H1 (cell line): ENCODE measurements at regions not wholly inside any gene's neighbourhood (a gene's known extent, or its start where the extent isn't known, plus 50 kb on each side); places are given as distances from the start of the nearest gene placed in this dataset.

Experiments used
- CTCF ChIA-PET: fragments of 300-600 bp; sonication (Branson Sonifier 250); formaldehyde crosslinking; loops from one replicate; lab custom pipeline; 2021; ENCODE audit not compliant: partially characterized antibody; lab: Charles Lee
- POLR2A ChIA-PET: fragments of 300-600 bp; sonication (Branson Sonifier 250); formaldehyde crosslinking; loops from one replicate; lab custom pipeline; 2021; ENCODE audit warnings: inconsistent platforms; ENCODE audit not compliant: partially characterized antibody; lab: Charles Lee
- DNase-seq, 2 experiments: peaks; one replicate each; pipeline versions ENCODE4 v3.0.0 to v3.0.0-alpha.2; 2010 to 2022; ENCODE audit warnings: low spot score in 2 of 2, low read depth in 1 of 2, mixed read lengths in 1 of 2
- FAIRE-seq: peaks from 2 replicates; lab custom pipeline; 2011; peaks lifted over from hg19 to GRCh38; lab: Jason Lieb, UNC
- H2AFZ ChIP-seq: 2 replicates; pipeline ENCODE4 v1.8.1; 2012; ENCODE audit warnings: low read length, inconsistent platforms
- H2AK5ac ChIP-seq: 2 replicates; pipeline ENCODE4 v1.6.1; 2013; ENCODE audit warnings: low read depth, low read length
- H2BK120ac ChIP-seq: replicated peaks from 2 replicates; pipeline ENCODE3; 2013; ENCODE audit warnings: low read depth, low read length, inconsistent platforms
- H2BK12ac ChIP-seq: 2 replicates; pipeline ENCODE4 v1.6.1; 2013; ENCODE audit warnings: low read depth, low read length
- H2BK15ac ChIP-seq: 2 replicates; pipeline ENCODE4 v1.6.1; 2013; ENCODE audit warnings: low read length
- H2BK20ac ChIP-seq: 2 replicates; pipeline ENCODE4 v1.6.1; 2013; ENCODE audit warnings: low read length
- H2BK5ac ChIP-seq: 2 replicates; pipeline ENCODE4 v1.6.1; 2013; ENCODE audit warnings: low read depth, low read length
- H3K14ac ChIP-seq: 2 replicates; pipeline ENCODE4 v1.6.1; 2013; ENCODE audit warnings: inconsistent platforms; ENCODE audit not compliant: insufficient read length
- H3K18ac ChIP-seq: 2 replicates; pipeline ENCODE4 v1.6.1; 2013; ENCODE audit warnings: low read length; ENCODE audit errors: extremely low read depth
- H3K23ac ChIP-seq: 2 replicates; pipeline ENCODE4 v1.6.1; 2013; ENCODE audit warnings: inconsistent platforms; ENCODE audit not compliant: insufficient read length
- H3K23me2 ChIP-seq: 2 replicates; pipeline ENCODE4 v1.6.1; 2013; ENCODE audit warnings: low read depth, low read length
- H3K27ac ChIP-seq: 2 replicates; pipeline ENCODE4 v1.6.1; 2011; ENCODE audit warnings: low read depth, low read length, inconsistent platforms
- H3K27me3 ChIP-seq, 4 experiments: replicated peaks in 1 of 4; 1 replicate in 1 of 4; 2 replicates in 3 of 4; pipeline versions ENCODE4 v1.6.1 to v1.8.1; 2011 to 2013; ENCODE audit warnings: low read length in 3 of 4, mild to moderate bottlenecking in 3 of 4, inconsistent platforms in 2 of 4, mixed read lengths in 2 of 4, moderate library complexity in 1 of 4; ENCODE audit not compliant: control insufficient read depth in 3 of 4, insufficient read depth in 3 of 4; ENCODE audit errors: extremely low read depth in 1 of 4
- H3K36me3 ChIP-seq, 4 experiments: 2 replicates each; pipeline versions ENCODE4 v1.6.1 to v1.8.1; 2011 to 2013; ENCODE audit warnings: mild to moderate bottlenecking in 4 of 4, low read length in 3 of 4, moderate library complexity in 2 of 4, control low read depth in 1 of 4, inconsistent platforms in 1 of 4; ENCODE audit not compliant: insufficient read depth in 4 of 4, control insufficient read depth in 2 of 4
- H3K4ac ChIP-seq: replicated peaks from 2 replicates; pipeline ENCODE3; 2013; ENCODE audit warnings: low read length, low read depth, mixed read lengths, inconsistent platforms; ENCODE audit not compliant: insufficient read length
- H3K4me1 ChIP-seq, 4 experiments: replicated peaks in 1 of 4; 1 replicate in 1 of 4; 2 replicates in 3 of 4; pipeline versions ENCODE4 v1.6.1 to v1.8.1; 2011 to 2013; ENCODE audit warnings: low read length in 3 of 4, inconsistent platforms in 2 of 4, mixed read lengths in 1 of 4; ENCODE audit not compliant: insufficient read depth in 4 of 4, control insufficient read depth in 3 of 4
- H3K4me2 ChIP-seq, 2 experiments: 2 replicates each; pipeline versions ENCODE4 v1.6.1 to v1.8.1; 2011 to 2013; ENCODE audit warnings: low read depth in 2 of 2, low read length in 2 of 2, control low read depth in 1 of 2, inconsistent platforms in 1 of 2, mild to moderate bottlenecking in 1 of 2; ENCODE audit not compliant: insufficient read depth in 1 of 2
- H3K4me3 ChIP-seq, 4 experiments: fragments of 200-600, 300-600 bp in 1 of 4; sonication (generic), shearing (Covaris generic), sonication (Bioruptor Twin) in 1 of 4; 2 replicates each; pipeline versions ENCODE4 v1.5.1 to v1.8.1; 2011 to 2016; ENCODE audit warnings: low read length in 4 of 4, low read depth in 3 of 4, control low read depth in 2 of 4, inconsistent platforms in 2 of 4, mild to moderate bottlenecking in 2 of 4, mixed read lengths in 1 of 4, moderate library complexity in 1 of 4; ENCODE audit not compliant: insufficient read depth in 2 of 4; ENCODE audit errors: extremely low read depth in 1 of 4
- H3K56ac ChIP-seq: replicated peaks from 2 replicates; pipeline ENCODE3; 2013; ENCODE audit warnings: low read depth, mild to moderate bottlenecking, mixed read lengths, low read length, inconsistent platforms; ENCODE audit not compliant: insufficient read length
- H3K79me1 ChIP-seq: 2 replicates; pipeline ENCODE4 v1.6.1; 2013; ENCODE audit warnings: low read depth, low read length, control low read depth
- H3K79me2 ChIP-seq, 2 experiments: 2 replicates each; pipeline versions ENCODE4 v1.6.1 to v1.8.1; 2012 to 2013; ENCODE audit warnings: low read length in 2 of 2, mild to moderate bottlenecking in 2 of 2, inconsistent platforms in 1 of 2; ENCODE audit not compliant: insufficient read depth in 2 of 2, control insufficient read depth in 1 of 2
- H3K9ac ChIP-seq, 4 experiments: replicated peaks in 1 of 4; 1 replicate in 1 of 4; 2 replicates in 3 of 4; pipeline versions ENCODE4 v1.6.1 to v1.8.1; 2011 to 2013; ENCODE audit warnings: low read depth in 3 of 4, low read length in 3 of 4, control low read depth in 2 of 4, mild to moderate bottlenecking in 2 of 4, moderate library complexity in 2 of 4, inconsistent platforms in 1 of 4; ENCODE audit errors: extremely low read depth in 1 of 4
- H3K9me3 ChIP-seq, 2 experiments: 2 replicates each; pipeline versions ENCODE4 v1.6.1 to v1.8.1; 2012 to 2013; ENCODE audit warnings: mild to moderate bottlenecking in 2 of 2, moderate library complexity in 2 of 2, control low read depth in 1 of 2, inconsistent platforms in 1 of 2, low read depth in 1 of 2, low read length in 1 of 2, mixed read lengths in 1 of 2; ENCODE audit not compliant: insufficient read depth in 2 of 2
- H4K20me1 ChIP-seq, 2 experiments: replicated peaks in 1 of 2; 2 replicates each; pipeline versions ENCODE3 to v1.8.1; 2011 to 2013; ENCODE audit warnings: inconsistent platforms in 2 of 2, low read length in 2 of 2, mild to moderate bottlenecking in 1 of 2; ENCODE audit not compliant: insufficient read depth in 2 of 2, control insufficient read depth in 1 of 2
- H4K5ac ChIP-seq: 2 replicates; pipeline ENCODE4 v1.6.1; 2013; ENCODE audit warnings: low read length, low read depth, mixed read lengths, inconsistent platforms; ENCODE audit not compliant: insufficient read length
- H4K8ac ChIP-seq: 2 replicates; pipeline ENCODE4 v1.8.0; 2013; ENCODE audit warnings: mild to moderate bottlenecking, moderate library complexity, low read length, inconsistent platforms; ENCODE audit not compliant: insufficient read depth; ENCODE audit errors: extremely low read depth
- H4K91ac ChIP-seq: replicated peaks from 2 replicates; pipeline ENCODE3; 2013; ENCODE audit warnings: low read length, mixed read lengths, inconsistent platforms; ENCODE audit not compliant: insufficient read length
- BACH1 ChIP-seq: IDR thresholded peaks from 2 replicates; pipeline ENCODE4 v1.6.1; 2012; ENCODE audit warnings: low read length, improper control_type of control experiment
- BRCA1 ChIP-seq: IDR thresholded peaks from 2 replicates; pipeline ENCODE4 v1.6.1; 2012; ENCODE audit warnings: low read depth, low read length, improper control_type of control experiment
- GABPA ChIP-seq: IDR thresholded peaks from 2 replicates; pipeline ENCODE4 v1.6.1; 2011; ENCODE audit warnings: mild to moderate bottlenecking, low read length, moderate library complexity, borderline replicate concordance; ENCODE audit not compliant: insufficient read depth
- MAFK ChIP-seq: IDR thresholded peaks from 2 replicates; pipeline ENCODE4 v1.6.1; 2012; ENCODE audit warnings: low read depth, mild to moderate bottlenecking, improper control_type of control experiment, low read length
- NRF1 ChIP-seq: IDR thresholded peaks from 2 replicates; pipeline ENCODE4 v1.6.1; 2011; ENCODE audit warnings: mild to moderate bottlenecking, low read depth, low read length, improper control_type of control experiment
- PHF8 ChIP-seq: fragments of 200-600 bp; sonication (generic); conservative IDR thresholded peaks from 2 replicates; pipeline ENCODE4 v1.7.1; 2012; ENCODE audit warnings: low read depth, mild to moderate bottlenecking, inconsistent platforms, low read length, moderate library complexity
- RNF2 ChIP-seq: fragments of 200-900, 300-1000 bp; sonication (generic); IDR thresholded peaks from 2 replicates; pipeline ENCODE4 v1.7.1; 2016; ENCODE audit warnings: borderline replicate concordance, low read depth, mild to moderate bottlenecking, antibody characterized with exemption, low read length; ENCODE audit not compliant: poor library complexity, severe bottlenecking; ENCODE audit errors: missing control alignments

DNA sequence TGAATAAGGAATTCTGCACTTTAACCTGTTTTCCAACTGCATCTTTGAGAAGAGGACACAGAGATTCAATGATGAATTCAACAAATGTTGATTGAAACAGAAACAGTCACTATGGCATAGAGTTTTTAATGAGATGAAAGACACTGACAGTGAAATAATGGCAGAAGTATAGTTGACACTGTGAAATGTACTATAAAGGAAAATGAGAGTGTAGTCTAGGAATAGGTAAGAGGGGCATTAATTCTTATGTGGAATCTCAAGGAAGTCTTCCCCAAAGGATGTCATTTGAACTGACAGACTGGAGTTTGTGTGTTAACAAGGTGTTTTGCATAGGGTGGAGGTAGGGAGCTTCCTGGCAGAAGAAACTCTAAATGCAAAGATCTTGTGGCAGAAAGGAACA is 566.2 kb downstream of the TDRD15 start (continued):
- TF ChIP-seq BRCA1, result no peak

DNA sequence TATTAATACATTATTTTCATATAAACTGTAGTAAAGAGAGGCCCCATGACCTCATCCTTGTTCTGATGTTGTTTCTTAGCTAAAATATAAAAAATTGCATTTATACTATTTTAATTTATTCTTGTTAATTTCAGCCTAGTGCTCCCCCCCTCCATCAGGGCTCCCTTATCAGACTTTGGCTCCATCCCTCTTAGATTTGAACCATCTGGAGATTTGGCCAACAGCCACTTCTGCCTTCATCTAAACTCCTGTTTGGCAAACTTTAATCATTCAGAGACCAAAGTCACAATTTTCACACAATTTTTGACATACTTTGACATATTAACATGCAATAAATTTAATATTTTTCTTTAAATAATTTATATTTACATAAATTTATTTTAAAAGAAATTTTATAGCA is 569.3 kb downstream of the TDRD15 start:
- no peak overlapping the region for H3K23ac ChIP-seq
- DNase-seq (no peak), FAIRE-seq (no peak)
- no peaks in the 10 kb centered on the region for H3K27me3 ChIP-seq
- no peaks in the 10 kb centered on the region for H3K36me3 ChIP-seq
- H2BK120ac ChIP-seq, result no peak overlapping the region
- no peaks in the 10 kb centered on the region for H4K20me1 ChIP-seq
- no peak overlapping the region for H2BK12ac ChIP-seq
- H3K4ac ChIP-seq, result no peak overlapping the region
- H2AFZ ChIP-seq, result no peak overlapping the region
- no peaks in the 10 kb centered on the region for H3K79me2 ChIP-seq
- POLR2A ChIA-PET, result no interaction called here
- no peak overlapping the region for H2BK5ac ChIP-seq
- H3K4me2 ChIP-seq, result no peak overlapping the region
- no peak overlapping the region for H4K5ac ChIP-seq
- no peak overlapping the region for H3K4me3 ChIP-seq
- H4K8ac ChIP-seq, result no peak overlapping the region
- H3K9me3 ChIP-seq, result no peaks in the 10 kb centered on the region
- H3K23me2 ChIP-seq, result no peaks in the 10 kb centered on the region
- H3K18ac ChIP-seq, result no peak overlapping the region
- no peak overlapping the region for H2BK15ac ChIP-seq
- H3K79me1 ChIP-seq, result no peaks in the 10 kb centered on the region
- no peak overlapping the region for H4K91ac ChIP-seq
- H2BK20ac ChIP-seq, result no peak overlapping the region
- H2AK5ac ChIP-seq, result no peak overlapping the region
- CTCF ChIA-PET, result no interaction called here
- no peak overlapping the region for H3K27ac ChIP-seq
- H3K4me1 ChIP-seq, result no peaks in the 10 kb centered on the region
- H3K9ac ChIP-seq, result no peak overlapping the region
- no peak overlapping the region for H3K14ac ChIP-seq
- no peak overlapping the region for H3K56ac ChIP-seq
- TF ChIP-seq MAFK, result no peak
- no peak for TF ChIP-seq GABPA
- TF ChIP-seq NRF1, result no peak
- no peak for TF ChIP-seq BACH1
- TF ChIP-seq RNF2, result no peak
- TF ChIP-seq PHF8, result no peak
